ENCODE measurements at regions not wholly inside any gene's neighbourhood (a gene's known extent, or its start where the extent isn't known, plus 50 kb on each side); places are given as distances from the start of the nearest gene placed in this dataset.
"Not testable (repeated sequence)": the region's sequence is repeated elsewhere in the genome, so short reads cannot be mapped to it uniquely, and the experiment has no call there.

- no peak for DNase-seq (ENCODE audit: low spot score)
Measured at GRCh38 chr1:232417636-232418248, 212.2 kb downstream of the SIPA1L2 start.

GRCh38 chr1:232416026-232416568, 213.8 kb downstream of the SIPA1L2 start:
- DNase-seq (ENCODE audit: low spot score) = no peak

DNA sequence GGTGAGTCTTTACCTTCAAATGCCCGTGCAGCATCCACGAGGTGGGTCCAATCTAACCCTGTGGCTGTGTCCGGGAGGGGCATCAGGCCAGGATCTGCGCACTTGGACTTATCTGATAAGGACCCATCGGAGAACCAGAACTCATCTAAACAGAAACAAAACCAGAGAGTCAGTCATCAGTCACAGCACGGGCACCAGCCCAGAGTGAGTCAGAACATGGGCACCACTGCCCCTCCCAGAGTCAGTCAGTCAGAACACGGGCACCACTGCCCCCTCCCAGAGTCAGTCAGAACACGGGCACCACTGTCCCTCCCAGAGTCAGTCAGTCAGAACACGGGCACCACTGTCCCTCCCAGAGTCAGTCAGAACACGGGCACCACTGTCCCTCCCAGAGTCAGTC, 214.5 kb downstream of the SIPA1L2 start:
- not testable (repeated sequence) for DNase-seq (ENCODE audit: low spot score)

DNA sequence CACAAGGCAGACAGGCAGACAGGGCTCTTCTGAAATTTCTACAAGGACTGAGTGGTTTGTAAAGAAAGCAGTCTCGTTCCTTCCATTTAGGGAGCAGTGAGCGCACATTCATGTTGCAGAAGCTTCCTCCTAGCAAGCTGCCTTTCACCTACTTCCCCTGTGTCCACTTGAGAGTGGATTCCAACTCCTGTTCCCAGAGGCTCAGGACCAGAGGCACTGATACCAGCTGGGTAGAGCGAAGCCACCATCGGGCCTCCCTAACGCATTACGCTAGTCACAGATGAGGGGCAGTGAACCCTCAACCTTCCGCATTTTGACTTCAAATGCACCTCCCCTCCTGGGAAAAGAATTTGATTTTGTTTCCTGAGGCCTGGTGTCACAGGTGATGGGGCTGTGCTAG, 215.8 kb downstream of the SIPA1L2 start:
- no peak for DNase-seq (ENCODE audit: low spot score)

DNA sequence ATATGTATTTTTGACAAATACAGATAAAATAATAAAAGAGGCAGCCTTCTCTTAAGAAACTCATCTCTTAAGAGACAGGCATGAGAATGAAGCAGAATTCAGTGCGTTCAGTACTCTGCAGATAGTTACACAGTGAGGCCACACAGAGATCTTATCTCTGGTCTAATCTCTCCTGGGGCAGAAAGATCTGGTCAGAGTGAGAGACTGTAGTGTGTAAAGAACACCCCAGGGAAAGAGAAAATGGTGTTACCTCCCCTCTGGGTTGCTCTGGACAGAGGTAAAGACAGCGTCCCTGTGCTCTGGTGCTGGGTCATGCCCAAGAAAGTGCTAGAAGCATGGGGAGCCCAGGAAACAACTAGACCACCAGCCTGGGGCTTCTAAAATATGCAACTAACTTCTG, 216.3 kb downstream of the SIPA1L2 start:
- DNase-seq (ENCODE audit: low spot score) = no peak

- DNase-seq (ENCODE audit: low spot score) = no peak
Measured at GRCh38 chr1:232409584-232409983, 220.3 kb downstream of the SIPA1L2 start.

GRCh38 chr1:232407120-232407519, 222.8 kb downstream of the SIPA1L2 start:
- no peak for DNase-seq (ENCODE audit: low spot score)

GRCh38 chr1:232405781-232406180, 224.2 kb downstream of the SIPA1L2 start:
- no peak for DNase-seq (ENCODE audit: low spot score)

DNA sequence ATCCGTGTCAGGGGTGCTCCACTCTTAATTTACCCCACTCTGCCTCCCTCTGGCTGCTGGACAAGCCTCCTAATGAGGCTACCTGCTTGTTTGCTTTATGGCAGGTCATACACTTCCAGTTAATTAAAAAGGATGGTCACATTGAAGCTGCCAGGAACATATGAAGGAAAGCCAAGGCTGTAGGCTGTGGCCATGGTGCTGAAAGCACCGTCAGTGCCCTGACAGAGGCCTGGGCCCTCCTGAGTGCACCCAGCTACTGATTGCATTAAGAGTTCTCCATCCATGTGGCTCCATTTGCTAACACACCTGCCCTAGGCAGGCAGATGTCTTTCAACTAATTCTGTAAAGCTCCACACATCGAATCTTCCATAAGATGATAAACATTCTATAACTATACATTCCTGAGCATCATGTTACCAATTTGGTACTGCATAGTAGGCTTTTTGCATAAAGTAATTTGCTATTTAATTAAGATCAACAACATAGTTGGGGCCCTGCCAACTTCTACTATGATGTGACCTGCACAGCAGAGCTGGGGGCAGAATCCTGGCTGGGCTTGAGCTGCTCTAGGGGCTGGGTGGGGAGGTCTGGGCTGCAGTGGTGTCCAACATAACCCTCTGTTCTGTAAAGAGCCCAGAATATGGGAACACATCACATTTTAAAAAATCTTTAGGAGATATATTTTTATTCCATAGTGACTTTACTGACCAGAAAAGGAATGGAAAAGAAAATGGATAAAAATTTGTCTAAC, 224.8 kb downstream of the SIPA1L2 start:
- DNase-seq (ENCODE audit: low spot score) = no peak

DNA sequence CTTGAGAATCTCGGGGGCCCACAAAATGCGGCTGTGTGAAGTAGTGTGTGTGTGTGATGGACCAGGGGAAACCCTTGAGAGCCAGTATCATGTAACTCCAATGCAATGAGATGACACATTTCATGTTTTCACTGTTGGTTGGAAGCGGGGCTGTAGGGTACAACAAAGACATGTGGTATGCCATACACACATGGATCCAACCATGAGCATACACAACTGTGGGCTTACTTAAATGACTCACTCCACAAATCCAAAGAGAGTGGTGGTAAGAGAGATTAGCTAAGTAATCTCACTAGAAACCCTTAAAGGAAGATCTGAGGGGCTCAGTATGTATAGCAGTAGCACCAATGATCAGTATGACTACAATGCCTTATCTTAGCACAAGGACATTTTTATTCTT, 225.7 kb downstream of the SIPA1L2 start:
- no peak for DNase-seq (ENCODE audit: low spot score)

- no peak for DNase-seq (ENCODE audit: low spot score)
Measured at GRCh38 chr1:232403017-232403714, 226.8 kb downstream of the SIPA1L2 start.

DNA sequence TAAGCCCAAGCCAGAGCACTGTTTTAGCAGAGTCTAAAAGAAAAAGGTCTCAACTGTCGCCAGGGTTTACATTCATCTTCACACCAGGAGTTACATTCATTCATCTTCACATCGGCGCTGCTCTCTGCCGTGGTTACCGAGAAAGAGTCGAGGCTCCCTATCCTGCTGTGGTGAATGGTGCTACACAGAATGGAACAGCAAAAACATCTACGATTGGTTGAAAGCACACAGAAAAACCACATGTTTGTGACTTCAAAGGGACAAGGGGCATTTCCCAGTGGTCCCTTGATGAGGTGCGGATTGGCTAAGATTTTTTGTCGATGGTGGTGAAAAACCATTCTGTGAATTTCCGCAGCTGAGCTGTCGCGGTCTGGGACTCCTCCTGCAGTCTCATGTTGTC, 231.1 kb downstream of the SIPA1L2 start:
- DNase-seq (ENCODE audit: low spot score) = no peak

- peak; percentile 11 for DNase-seq (ENCODE audit: low spot score)
Measured at GRCh38 chr1:232393444-232394146, 236.3 kb downstream of the SIPA1L2 start.

DNA sequence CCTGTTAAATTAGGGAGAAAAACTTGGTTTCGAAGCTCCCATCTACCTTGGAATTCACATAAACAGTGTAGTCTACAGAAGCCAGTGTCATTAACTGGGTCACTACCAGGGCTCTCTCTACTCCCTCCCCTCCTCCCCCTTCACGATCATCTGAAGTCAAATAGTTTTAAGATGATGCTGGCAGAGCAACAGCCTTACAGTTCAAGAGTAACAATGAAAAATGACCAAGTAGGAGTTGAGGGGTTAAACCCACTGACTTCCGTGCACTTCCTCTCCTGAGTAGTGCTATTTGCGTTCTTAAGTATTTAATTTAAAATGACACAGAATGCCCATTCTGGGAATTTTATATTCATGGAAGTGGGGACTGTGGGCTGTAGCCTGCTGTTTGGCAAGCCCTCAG, 236.9 kb downstream of the SIPA1L2 start:
- DNase-seq (ENCODE audit: low spot score) = peak; percentile 22

- no peak for DNase-seq (ENCODE audit: low spot score)
Measured at GRCh38 chr1:232390590-232390989, 239.3 kb downstream of the SIPA1L2 start.

DNA sequence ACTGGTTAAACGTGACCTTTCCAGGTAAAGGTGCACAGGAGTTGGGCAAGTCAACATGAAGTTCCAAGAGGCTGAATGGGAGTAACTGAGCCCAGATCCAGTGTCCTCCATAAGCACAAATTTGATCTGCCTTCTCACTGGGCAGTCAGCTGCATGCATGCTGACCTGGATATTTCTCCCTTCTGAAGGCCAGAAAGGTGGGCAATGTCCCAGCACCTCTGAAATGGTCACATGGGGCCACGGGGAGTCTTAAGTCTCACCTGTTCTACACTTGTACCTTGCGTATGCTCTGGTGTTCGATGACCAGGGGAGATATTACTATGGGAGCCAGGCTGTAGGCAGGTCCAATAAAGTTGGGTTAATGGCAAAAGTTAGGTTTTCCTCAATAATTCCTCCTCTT, 240.2 kb downstream of the SIPA1L2 start:
- no peak for DNase-seq (ENCODE audit: low spot score)

DNA sequence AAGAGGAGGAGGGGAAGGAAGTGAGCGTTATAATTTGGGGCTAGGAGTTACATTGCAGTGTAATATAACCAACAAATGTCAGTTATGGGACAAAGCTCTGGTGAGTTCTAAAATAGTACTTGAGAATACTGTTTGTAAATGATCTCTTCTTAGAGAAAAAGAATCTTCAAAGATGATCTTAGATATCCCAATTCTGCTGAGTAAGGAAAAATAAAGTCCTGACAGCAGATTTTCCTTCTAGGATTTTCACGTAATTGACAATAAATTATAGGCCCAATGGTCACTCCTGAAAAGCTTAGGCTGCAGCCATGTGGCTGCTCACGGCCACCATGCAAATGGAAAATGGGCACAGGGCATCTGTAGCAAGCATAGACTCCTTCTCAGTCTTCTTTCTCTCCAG, 241.6 kb downstream of the SIPA1L2 start:
- no peak for DNase-seq (ENCODE audit: low spot score)

GRCh38 chr1:232386721-232387510, 243.0 kb downstream of the SIPA1L2 start:
- no peak for DNase-seq (ENCODE audit: low spot score)

GRCh38 chr1:232386294-232386693, 243.6 kb downstream of the SIPA1L2 start:
- DNase-seq (ENCODE audit: low spot score) = no peak

GRCh38 chr1:232385221-232385620, 244.7 kb downstream of the SIPA1L2 start:
- DNase-seq (ENCODE audit: low spot score) = peak; percentile 83
